Mucosa of descending colon (tissue), 3 donors: ENCODE measurements at regions not wholly inside any gene's neighbourhood (a gene's known extent, or its start where the extent isn't known, plus 50 kb on each side); places are given as distances from the start of the nearest gene placed in this dataset.
"Not testable (repeated sequence)": the region's sequence is repeated elsewhere in the genome, so short reads cannot be mapped to it uniquely, and the experiment has no call there.

Source experiments
- ATAC-seq: fragments of 200-7000 bp; cut with Tn5 transposase; one replicate; pipeline ENCODE4 v1.9.1; 2020; ENCODE audit warnings: mild to moderate bottlenecking, moderate library complexity
- DNase-seq, 3 donors: peaks; one replicate each; pipeline ENCODE4 v3.0.0-alpha.2; 2020
- H3K36me3 ChIP-seq: fragments of 200-600 bp; one replicate; pipeline ENCODE4 v1.8.0; 2021; ENCODE audit warnings: low read depth, mild to moderate bottlenecking
- H3K4me1 ChIP-seq: fragments of 200-600 bp; one replicate; pipeline ENCODE4 v1.8.0; 2021; ENCODE audit warnings: low read depth, mild to moderate bottlenecking
- H3K4me3 ChIP-seq: fragments of 200-600 bp; one replicate; pipeline ENCODE4 v1.8.0; 2021; ENCODE audit warnings: mild to moderate bottlenecking
- H3K9me3 ChIP-seq: fragments of 200-600 bp; one replicate; pipeline ENCODE4 v1.8.0; 2021; ENCODE audit warnings: mild to moderate bottlenecking
- intact Hi-C, 2 donors: fragments of 100-400 bp; cut with DNase I in 1 of 2; cut with micrococcal nuclease in 1 of 2; formaldehyde crosslinking; loops; one replicate each; pipeline versions ENCODE4 v1.11.0 to v1.11.1; 2022; cut with DNase I, micrococcal nuclease
- TF ChIP-seq, protein P1 (sequence below): fragments of 200-600 bp; IDR thresholded peaks from one replicate; pipeline ENCODE4 v1.8.0; 2022; ENCODE audit warnings: antibody characterized with exemption, mild to moderate bottlenecking
- donor health status: DM: no; HTN: no; CAD: no; lungs with moderate emphysema.
- donor health status: DM: no; HTN: no; CAD: no.
- donor health status: DM: no; HTN: yes; CAD: no.

- no peak for ATAC-seq
- Histone ChIP-seq H3K4me3 (no peak overlapping the region), H3K4me1 (no peaks in the 10 kb centered on the region), H3K36me3 (no peaks in the 10 kb centered on the region), H3K9me3 (no peaks in the 10 kb centered on the region)
- intact Hi-C loops = no loop called here
- DNase-seq = no peak
- TF ChIP-seq, protein P1, sequence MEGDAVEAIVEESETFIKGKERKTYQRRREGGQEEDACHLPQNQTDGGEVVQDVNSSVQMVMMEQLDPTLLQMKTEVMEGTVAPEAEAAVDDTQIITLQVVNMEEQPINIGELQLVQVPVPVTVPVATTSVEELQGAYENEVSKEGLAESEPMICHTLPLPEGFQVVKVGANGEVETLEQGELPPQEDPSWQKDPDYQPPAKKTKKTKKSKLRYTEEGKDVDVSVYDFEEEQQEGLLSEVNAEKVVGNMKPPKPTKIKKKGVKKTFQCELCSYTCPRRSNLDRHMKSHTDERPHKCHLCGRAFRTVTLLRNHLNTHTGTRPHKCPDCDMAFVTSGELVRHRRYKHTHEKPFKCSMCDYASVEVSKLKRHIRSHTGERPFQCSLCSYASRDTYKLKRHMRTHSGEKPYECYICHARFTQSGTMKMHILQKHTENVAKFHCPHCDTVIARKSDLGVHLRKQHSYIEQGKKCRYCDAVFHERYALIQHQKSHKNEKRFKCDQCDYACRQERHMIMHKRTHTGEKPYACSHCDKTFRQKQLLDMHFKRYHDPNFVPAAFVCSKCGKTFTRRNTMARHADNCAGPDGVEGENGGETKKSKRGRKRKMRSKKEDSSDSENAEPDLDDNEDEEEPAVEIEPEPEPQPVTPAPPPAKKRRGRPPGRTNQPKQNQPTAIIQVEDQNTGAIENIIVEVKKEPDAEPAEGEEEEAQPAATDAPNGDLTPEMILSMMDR = no peak
These were observed 127.4 kb upstream of the SLC6A11 start for GRCh38 chr3:10688548-10689172.

DNA sequence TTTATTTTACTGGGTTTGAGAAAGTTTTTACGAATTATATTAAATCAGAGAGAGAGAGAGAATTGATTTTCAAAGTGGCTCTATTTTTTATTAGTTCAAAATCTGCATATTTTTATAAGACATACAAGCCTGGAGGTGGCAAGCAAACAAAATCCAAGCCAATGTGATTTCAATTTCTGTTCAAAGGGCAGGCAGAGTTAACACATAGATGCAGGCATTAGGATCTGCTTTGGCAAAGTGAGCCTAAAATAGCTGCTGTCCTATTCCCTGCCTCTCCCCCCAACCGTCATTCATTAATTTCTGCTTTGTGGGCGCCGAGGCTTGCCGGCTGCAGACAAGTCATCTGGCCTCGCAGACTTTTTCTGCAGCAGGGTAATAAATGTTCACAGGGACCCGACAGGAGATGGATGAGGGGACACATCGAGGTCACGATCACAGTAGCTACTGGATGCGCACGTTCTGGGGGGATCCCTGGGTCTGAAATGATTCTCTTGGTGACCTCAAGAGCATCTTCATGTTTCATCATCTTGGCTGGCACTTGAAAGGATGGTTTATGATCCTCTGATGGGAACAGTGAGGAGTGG lies 123.9 kb upstream of the SLC6A11 start:
- Histone ChIP-seq H3K36me3 (no peaks in the 10 kb centered on the region), H3K4me1 (no peaks in the 10 kb centered on the region), H3K9me3 (no peaks in the 10 kb centered on the region), H3K4me3 (no peak overlapping the region)
- ATAC-seq = no peak
- TF ChIP-seq, protein P1 = no peak
- no peak for DNase-seq
- intact Hi-C loops = no loop called here

DNA sequence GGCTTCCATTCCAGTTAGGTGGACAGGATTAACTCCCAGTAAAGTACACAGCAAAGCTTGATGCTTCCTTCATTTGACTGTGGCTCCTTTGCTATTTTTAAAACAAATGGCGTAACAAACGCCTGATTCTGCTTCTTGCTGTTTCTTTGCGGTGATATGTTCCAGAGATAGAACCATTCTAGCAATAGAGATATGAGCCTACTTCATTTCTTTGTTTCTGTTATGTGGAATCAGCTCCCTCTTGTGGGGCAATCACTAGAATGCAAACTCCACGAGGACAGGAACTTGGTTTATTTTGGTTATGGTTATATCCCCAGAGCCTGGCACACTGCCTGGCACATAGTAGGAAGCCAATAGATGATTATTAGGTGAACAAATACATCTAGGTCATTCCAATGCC lies 122.6 kb upstream of the SLC6A11 start:
- intact Hi-C loops = no loop called here
- TF ChIP-seq, protein P1 = no peak
- ATAC-seq (no peak), DNase-seq (no peak)
- Histone ChIP-seq H3K4me3 (no peak overlapping the region), H3K9me3 (no peaks in the 10 kb centered on the region), H3K4me1 (no peaks in the 10 kb centered on the region), H3K36me3 (no peaks in the 10 kb centered on the region)

DNA sequence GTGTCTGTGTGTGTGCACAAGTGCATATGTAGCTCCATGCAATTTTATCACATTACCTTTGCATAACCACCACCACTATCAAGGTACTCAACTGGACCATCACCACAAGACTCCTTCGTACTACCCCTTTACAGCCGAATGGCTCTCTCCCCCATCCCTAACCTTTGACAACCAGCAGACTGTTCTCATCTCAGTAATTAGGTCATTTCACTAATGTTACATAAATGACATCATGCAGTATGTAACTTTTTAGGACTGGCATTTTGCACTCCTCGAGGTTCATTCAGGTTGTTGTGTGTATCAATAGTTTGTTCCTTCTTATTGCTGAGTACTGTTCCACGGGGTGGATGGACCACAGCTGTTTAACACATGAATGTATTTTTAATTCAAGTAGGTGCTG lies 121.8 kb upstream of the SLC6A11 start:
- TF ChIP-seq, protein P1 = no peak
- no peaks in the 10 kb centered on the region for H3K36me3 ChIP-seq
- H3K9me3 ChIP-seq = no peaks in the 10 kb centered on the region
- ATAC-seq (no peak), DNase-seq (no peak)
- intact Hi-C loops = no loop called here
- H3K4me3 ChIP-seq = no peak overlapping the region
- H3K4me1 ChIP-seq = no peaks in the 10 kb centered on the region

DNA sequence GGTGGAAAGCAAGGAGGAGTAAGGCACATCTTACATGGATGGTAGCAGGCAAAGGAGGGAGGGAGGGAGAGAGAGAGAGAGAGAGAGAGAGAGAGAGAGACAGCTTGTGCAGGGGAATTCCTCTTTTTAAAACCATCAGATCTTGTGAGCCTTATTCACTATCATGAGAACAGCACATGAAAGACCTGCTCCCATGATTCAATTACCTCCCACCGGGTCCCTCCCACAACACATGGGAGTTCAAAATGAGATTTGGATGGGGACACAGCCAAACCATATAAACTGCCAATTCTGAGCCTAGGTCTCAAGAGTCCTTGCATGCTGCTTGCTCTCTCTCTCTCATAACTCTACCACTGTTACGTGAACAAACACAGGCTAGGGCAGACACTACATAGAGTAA lies 120.8 kb upstream of the SLC6A11 start:
- H3K36me3 ChIP-seq, intact Hi-C loops, H3K9me3 ChIP-seq: not testable (repeated sequence)

GRCh38 chr3:10695595-10696285 lies 120.3 kb upstream of the SLC6A11 start:
- H3K4me1 ChIP-seq = no peaks in the 10 kb centered on the region
- H3K4me3 ChIP-seq = no peak overlapping the region
- TF ChIP-seq, protein P1 = no peak
- DNase-seq (no peak), ATAC-seq (no peak)
- intact Hi-C loops = no loop called here
- H3K36me3 ChIP-seq = no peaks in the 10 kb centered on the region
- no peaks in the 10 kb centered on the region for H3K9me3 ChIP-seq

More for the DNA sequence above, 120.8 kb upstream of the SLC6A11 start:
- not testable (repeated sequence) for DNase-seq, H3K4me1 ChIP-seq, ATAC-seq, H3K4me3 ChIP-seq
